ENCODE measurements at regions not wholly inside any gene's neighbourhood (a gene's known extent, or its start where the extent isn't known, plus 50 kb on each side); places are given as distances from the start of the nearest gene placed in this dataset.

GRCh38 chr4:22903913-22904312, 211.2 kb downstream of the GBA3 start:
- H3K4me3 ChIP-seq (replicated peaks in 1 of 3; ENCODE audit: insufficient read depth in 1 of 3, low read depth in 2 of 3, low read length in 3 of 3) = no peak overlapping the region
- no peaks in the 10 kb centered on the region for H3K27me3 ChIP-seq (ENCODE audit: control insufficient read depth in 1 of 2, insufficient read depth in 2 of 2, low read length in 2 of 2)
- no peak for DNase-seq (ENCODE audit: low spot score)
- H4K20me1 ChIP-seq (ENCODE audit: insufficient read depth, low read length) = no peaks in the 10 kb centered on the region
- TF ChIP-seq ZNF512B (CRISPR knock-in tag; IDR thresholded peaks at IDR 0.05; ENCODE audit: borderline replicate concordance) (no peak), FOXA1 (IDR thresholded peaks at IDR 0.05) (no peak), FOXA1 (CRISPR knock-in tag; IDR thresholded peaks at IDR 0.05) (no peak), SIX4 (CRISPR knock-in tag; IDR thresholded peaks at IDR 0.05) (no peak)
- no peak overlapping the region for H2AFZ ChIP-seq (ENCODE audit: low read length)
- no peaks in the 10 kb centered on the region for H3K79me2 ChIP-seq (ENCODE audit: insufficient read depth, low read length)
- no peak overlapping the region for H3K4me2 ChIP-seq (ENCODE audit: low read depth, low read length)
- ATAC-seq = no peak
- FAIRE-seq = no peak
- H3K4me1 ChIP-seq (ENCODE audit: insufficient read depth, low read length) = no peaks in the 10 kb centered on the region
- intact Hi-C loops (cut with micrococcal nuclease; ENCODE audit: unreplicated experiment) (no loop called here), in situ Hi-C loops (cut with HindIII; ENCODE audit: extremely low pct_ligation_motif_present, low pct_unique_long_range_greater_than_20kb) (no loop called here)
- H3K9ac ChIP-seq (ENCODE audit: insufficient read depth, low read depth, low read length) = no peak overlapping the region
- no TSS peak for BruUV-seq (replicated peaks)
- 2% methylated on average over 3 of the region's 3 CpGs for WGBS (ENCODE audit: low lambda C conversion rate)
- ChIA-PET CTCF (ENCODE audit: low intra/inter-chr PET ratio, low total read pairs) (no interaction called here), POLR2A (no interaction called here)
- H3K27ac ChIP-seq (ENCODE audit: extremely low read length, insufficient read depth, low read length) = no peak overlapping the region
- H3K36me3 ChIP-seq (replicated peaks in 1 of 2; ENCODE audit: control insufficient read depth in 1 of 2, insufficient read depth in 2 of 2, low read length in 2 of 2) = no peaks in the 10 kb centered on the region
- H3K9me3 ChIP-seq (ENCODE audit: low read length) = no peaks in the 10 kb centered on the region

GRCh38 chr4:22901631-22902030, 208.9 kb downstream of the GBA3 start:
- no TSS peak for BruUV-seq (replicated peaks)
- CTCF ChIA-PET (ENCODE audit: low intra/inter-chr PET ratio, low total read pairs) = no interaction called here
- in situ Hi-C loops (cut with HindIII; ENCODE audit: extremely low pct_ligation_motif_present, low pct_unique_long_range_greater_than_20kb) = no loop called here

More at GRCh38 chr4:22901631-22902030, 208.9 kb downstream of the GBA3 start:
- no peaks in the 10 kb centered on the region for H3K27me3 ChIP-seq (ENCODE audit: control insufficient read depth in 1 of 2, insufficient read depth in 2 of 2, low read length in 2 of 2)
- H3K79me2 ChIP-seq (ENCODE audit: insufficient read depth, low read length) = no peaks in the 10 kb centered on the region
- H3K36me3 ChIP-seq (replicated peaks in 1 of 2; ENCODE audit: control insufficient read depth in 1 of 2, insufficient read depth in 2 of 2, low read length in 2 of 2) = no peaks in the 10 kb centered on the region
- H3K9ac ChIP-seq (ENCODE audit: insufficient read depth, low read depth, low read length) = no peak overlapping the region
- H3K27ac ChIP-seq (ENCODE audit: extremely low read length, insufficient read depth, low read length) = no peak overlapping the region
- peaks cover 1% of the 10 kb centered on the region; the same call in 1 of the 2 replicates for H3K4me1 ChIP-seq (ENCODE audit: insufficient read depth, low read length)
- H3K4me2 ChIP-seq (ENCODE audit: low read depth, low read length) = no peak overlapping the region
- H4K20me1 ChIP-seq (ENCODE audit: insufficient read depth, low read length) = no peaks in the 10 kb centered on the region
- intact Hi-C loops (cut with micrococcal nuclease; ENCODE audit: unreplicated experiment) = no loop called here
- DNase-seq (ENCODE audit: low spot score) (no peak), ATAC-seq (no peak), FAIRE-seq (no peak)
- WGBS (ENCODE audit: low lambda C conversion rate) = 0% methylated on average over 1 of the region's 1 CpG
- H2AFZ ChIP-seq (ENCODE audit: low read length) = no peak overlapping the region
- H3K9me3 ChIP-seq (ENCODE audit: low read length) = no peaks in the 10 kb centered on the region
- POLR2A ChIA-PET = no interaction called here
- TF ChIP-seq EZH2 (conservative IDR thresholded peaks at IDR 0.05; ENCODE audit: low read depth, low read length) = no peak
- no peak for TF ChIP-seq E2F5 (CRISPR knock-in tag; conservative IDR thresholded peaks at IDR 0.05)
- no peak for TF ChIP-seq RAD51 (IDR thresholded peaks at IDR 0.05; ENCODE audit: borderline replicate concordance)
- no peak for TF ChIP-seq SCMH1 (CRISPR knock-in tag; IDR thresholded peaks at IDR 0.05; ENCODE audit: borderline replicate concordance)
- TF ChIP-seq ZKSCAN1 (IDR thresholded peaks at IDR 0.05; ENCODE audit: low read length) = no peak
- no peak for TF ChIP-seq PLRG1 (conservative IDR thresholded peaks at IDR 0.05)
- no peak for TF ChIP-seq NFRKB (IDR thresholded peaks at IDR 0.05)
- TF ChIP-seq HINFP (CRISPR knock-in tag; IDR thresholded peaks at IDR 0.05; ENCODE audit: low read depth) = no peak
- no peak for TF ChIP-seq ZSCAN29 (CRISPR knock-in tag; conservative IDR thresholded peaks at IDR 0.05)
- no peak overlapping the region for H3K4me3 ChIP-seq (replicated peaks in 1 of 3; ENCODE audit: insufficient read depth in 1 of 3, low read depth in 2 of 3, low read length in 3 of 3)

Measured in HepG2 (cell line).